NCI-H524 (cell line): ENCODE measurements at regions not wholly inside any gene's neighbourhood (a gene's known extent, or its start where the extent isn't known, plus 50 kb on each side); places are given as distances from the start of the nearest gene placed in this dataset.
"Not testable (repeated sequence)": the region's sequence is repeated elsewhere in the genome, so short reads cannot be mapped to it uniquely, and the experiment has no call there.

ENCODE experiments used
- DNase-seq, 2 experiments: peaks; one replicate each; lab custom pipeline; 2025; lab: John Stamatoyannopoulos, UW

- DNase-seq: no peak
Measured at GRCh38 chr13:52931131-52931530, 82.7 kb upstream of the PCDH8 start.

DNA sequence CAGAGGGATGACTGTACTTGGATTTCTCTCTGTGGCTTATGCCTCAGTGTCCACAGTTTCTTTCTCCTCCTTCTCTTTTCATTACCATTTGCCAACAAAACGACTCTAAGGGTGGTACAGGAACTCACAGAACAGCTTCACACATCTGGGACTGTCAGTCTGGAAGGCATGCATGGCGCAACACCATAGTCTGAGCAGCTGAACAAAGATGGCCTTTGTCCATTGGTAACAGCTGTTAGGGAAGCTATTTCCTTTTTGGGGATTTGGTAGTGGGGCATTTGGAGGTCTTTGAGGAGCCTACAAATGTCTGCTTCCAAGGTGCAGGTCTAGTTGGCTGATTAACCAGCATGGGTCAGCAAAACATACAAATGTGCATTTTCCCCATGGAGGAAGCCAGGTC lies 81.4 kb upstream of the PCDH8 start:
- no peak for DNase-seq

DNA sequence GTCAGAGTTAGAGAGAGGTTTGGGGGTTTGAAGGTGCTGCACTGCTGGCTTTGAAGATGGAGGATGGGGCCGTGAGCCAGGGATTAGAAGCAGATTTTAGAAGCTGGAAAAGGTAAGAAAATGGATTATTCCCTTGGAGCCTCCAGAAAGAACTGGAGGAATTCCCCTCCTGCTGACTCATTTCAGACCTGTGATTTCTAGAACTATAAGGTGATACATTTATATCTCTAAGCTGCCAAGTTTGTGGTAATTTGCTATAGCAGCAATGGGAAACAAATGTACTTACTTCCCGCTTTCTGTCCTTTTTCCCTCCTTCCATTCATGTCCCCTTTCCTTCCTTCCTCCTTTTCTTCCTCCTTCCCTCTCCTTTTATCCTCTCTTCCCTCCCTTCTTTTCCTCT lies 78.5 kb upstream of the PCDH8 start:
- DNase-seq: no peak

DNA sequence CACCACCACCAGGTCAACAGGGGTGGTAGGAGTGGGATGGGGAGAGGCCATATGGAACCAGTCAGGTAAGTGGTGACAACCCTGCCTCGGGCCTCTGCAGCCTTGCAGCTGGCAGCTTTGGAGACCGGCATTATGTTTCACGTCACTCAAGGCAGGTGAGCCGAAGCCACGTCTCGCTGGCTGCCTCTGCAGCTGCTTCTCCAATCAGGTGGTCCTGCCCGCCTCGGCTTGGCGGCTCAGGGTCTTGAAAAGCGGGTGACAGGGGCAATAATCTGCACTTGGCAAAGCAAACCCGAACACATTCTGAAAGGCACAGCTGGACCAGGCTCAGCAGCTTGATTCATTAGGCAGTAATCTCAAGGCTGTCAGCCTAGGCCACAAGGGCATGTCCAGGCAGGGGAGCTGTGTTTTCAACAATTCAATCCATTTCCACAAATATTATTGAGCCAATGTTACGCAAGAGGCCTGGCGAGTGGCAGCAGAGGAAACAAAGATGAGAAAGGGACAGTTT lies 77.4 kb upstream of the PCDH8 start:
- peak; percentile 50 to 85 for DNase-seq

DNA sequence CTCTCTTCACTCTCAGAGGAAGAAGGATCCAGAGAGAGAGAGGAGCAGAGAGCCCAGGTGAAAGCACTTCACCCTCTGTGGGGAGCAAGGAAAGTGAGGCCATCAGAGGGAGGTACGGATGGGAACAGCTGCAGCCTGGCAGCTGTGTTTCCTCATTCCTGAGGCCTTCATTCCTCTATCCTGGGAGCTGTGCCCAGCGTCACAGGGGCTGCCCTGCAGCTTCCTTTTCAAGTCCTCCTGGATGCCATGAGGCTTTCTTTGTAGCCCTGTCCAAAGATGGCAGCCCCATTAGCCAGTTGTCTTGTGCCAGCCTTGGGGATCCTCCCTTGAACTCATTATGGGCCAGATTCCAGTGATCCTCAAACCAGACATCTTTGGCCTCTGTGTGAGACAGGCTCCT lies 76.8 kb upstream of the PCDH8 start:
- peak in 1 of 2 experiments; percentile 41 for DNase-seq

DNA sequence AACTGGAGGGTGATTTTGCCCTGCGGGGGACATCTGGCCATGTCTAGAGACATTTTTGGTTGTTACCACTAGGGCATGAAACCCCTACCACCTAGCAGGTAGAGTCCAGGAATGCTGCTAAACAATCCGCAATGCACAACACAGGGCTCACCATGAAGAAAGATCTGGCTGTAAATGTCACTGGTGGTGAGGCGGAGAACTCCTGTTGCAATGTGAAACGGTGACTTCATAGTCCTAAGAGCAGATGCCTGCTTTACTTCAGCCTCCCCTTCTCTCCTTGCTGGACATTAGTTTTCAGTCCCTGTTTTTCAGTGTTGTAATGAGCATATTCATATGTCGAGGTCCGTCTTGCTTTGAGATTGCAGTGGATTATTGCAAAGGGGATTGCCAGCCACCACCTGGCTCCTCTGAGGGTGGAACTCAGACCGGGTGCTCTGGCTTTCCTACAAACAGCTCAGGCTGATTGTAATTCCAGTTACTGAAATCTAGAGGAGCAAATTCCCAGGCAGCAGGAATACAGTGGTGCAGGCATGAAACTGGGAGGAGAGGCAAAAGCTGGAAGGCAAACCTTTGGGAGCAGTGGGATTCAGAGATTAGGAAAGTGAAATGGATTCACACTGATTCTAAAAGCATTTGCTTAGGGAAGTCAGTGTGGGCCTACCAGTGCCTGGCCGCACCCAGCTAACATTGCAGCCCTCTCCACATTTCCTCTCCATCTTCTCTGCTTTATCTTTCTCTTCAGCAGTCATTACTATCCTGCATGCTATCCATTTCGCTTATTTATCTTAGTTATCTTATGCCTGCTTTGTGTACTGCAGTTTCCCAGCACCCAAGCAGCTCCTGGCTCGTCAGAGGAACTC lies 76.1 kb upstream of the PCDH8 start:
- DNase-seq: peak; percentile 42 to 77

DNA sequence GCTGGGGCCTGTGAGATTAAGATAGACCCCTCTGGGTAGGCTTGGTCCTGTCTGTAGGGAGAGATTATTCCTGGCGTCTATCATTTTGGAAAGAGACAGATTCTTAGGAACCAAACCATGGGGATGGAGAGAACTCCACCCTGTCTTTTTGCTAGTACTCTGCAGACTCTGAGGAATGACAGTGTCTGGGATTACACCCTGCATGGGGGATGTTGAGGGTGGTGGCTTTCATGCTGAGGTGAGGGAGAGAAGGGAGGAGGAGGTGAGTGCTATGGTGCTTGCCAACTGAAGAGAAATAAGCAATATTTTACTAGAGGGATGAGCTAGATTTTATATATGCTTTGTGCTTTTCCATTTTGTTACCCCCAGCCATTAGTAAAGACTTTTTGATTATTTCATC lies 74.5 kb upstream of the PCDH8 start:
- DNase-seq: peak in 1 of 2 experiments; percentile 32

- no peak for DNase-seq
Measured at GRCh38 chr13:52921194-52921593, 72.8 kb upstream of the PCDH8 start.

DNA sequence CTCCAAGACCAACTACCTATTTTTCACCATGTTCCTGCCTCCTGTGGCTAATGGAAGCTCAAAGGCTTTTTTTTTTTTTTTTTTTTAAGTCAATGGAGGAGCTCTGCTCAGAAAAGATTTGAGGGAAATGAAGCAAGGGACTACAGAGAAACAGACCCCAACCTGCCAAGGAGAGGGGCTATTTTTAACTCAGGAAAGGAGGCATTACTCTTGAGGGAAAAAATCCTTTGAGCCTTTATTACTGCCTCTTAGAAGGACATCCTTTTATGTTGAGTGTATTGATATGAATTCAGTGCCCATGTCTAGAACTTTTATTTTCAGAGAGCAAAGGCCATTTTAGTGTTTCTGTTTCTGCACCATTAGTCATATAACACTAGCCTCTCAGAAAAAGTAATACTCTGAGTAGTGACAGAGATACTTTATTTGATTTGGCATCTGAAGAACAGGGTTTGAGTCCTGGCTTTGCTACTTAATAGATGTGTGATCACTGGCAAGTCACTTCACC lies 68.1 kb upstream of the PCDH8 start:
- DNase-seq: no peak

DNA sequence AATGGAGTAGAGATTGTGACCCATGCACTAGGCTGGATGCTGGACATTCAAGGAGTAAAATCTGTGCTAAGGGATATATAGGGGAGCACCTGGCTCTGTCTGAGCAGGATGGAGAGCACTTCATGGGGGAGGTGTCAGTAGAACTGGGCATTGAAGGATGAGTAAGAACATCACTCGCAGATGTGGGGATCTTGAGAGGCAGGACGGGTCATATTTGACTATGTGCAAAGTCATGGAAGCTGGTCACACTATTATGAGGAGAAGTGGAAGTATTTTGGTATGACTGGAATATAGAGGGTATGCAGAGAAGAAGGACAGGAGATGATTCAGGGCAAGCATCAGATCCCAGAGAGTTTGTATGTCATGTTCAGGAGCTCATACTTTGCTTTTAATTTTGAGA lies 62.9 kb upstream of the PCDH8 start:
- DNase-seq: no peak

DNA sequence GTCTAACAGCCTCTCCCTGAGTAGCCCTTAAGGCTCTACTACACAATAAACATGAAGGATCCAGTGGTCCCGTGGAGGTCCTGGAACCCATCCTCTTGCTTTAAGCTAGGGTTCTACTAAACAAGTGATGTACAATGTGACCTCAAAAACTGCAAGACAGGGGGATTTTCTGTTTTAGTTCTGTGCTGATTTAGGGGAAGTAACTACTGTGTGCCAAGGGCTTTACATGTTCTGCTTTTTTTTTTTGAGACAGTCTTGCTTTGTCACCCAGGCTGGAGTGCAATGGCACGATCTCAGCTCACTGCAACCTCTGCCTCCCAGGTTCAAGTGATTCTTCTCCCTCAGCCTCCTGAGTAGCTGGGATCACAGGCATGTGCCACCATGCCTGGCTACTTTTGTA lies 61.9 kb upstream of the PCDH8 start:
- DNase-seq: not testable (repeated sequence)

GRCh38 chr13:52906122-52906903 lies 57.9 kb upstream of the PCDH8 start:
- DNase-seq: no peak

- DNase-seq: no peak
Measured at GRCh38 chr13:52905701-52906100, 57.3 kb upstream of the PCDH8 start.

- peak in 1 of 2 experiments; percentile 14 for DNase-seq
Measured at GRCh38 chr13:52903320-52903719, 54.9 kb upstream of the PCDH8 start.

- DNase-seq: peak; percentile 10 to 44
Measured at GRCh38 chr13:52899206-52899605, 50.8 kb upstream of the PCDH8 start.
